H9 (cell line): ENCODE measurements at regions not wholly inside any gene's neighbourhood (a gene's known extent, or its start where the extent isn't known, plus 50 kb on each side); places are given as distances from the start of the nearest gene placed in this dataset.

Experiments used
- DNase-seq: peaks from one replicate; pipeline ENCODE4 v3.0.0-alpha.2; 2017
- H2AFZ ChIP-seq: one replicate; pipeline ENCODE4 v1.6.1; 2013; ENCODE audit warnings: mild to moderate bottlenecking, low read length, control low read depth, moderate library complexity
- H2AK5ac ChIP-seq: 2 replicates; pipeline ENCODE4 v1.6.1; 2013; ENCODE audit warnings: low read length, control low read depth, mixed read lengths; ENCODE audit not compliant: insufficient read length
- H2BK120ac ChIP-seq: one replicate; pipeline ENCODE4 v1.6.1; 2013; ENCODE audit warnings: low read depth, mild to moderate bottlenecking, low read length, control low read depth, inconsistent platforms; ENCODE audit not compliant: poor library complexity, severe bottlenecking
- H2BK12ac ChIP-seq: 2 replicates; pipeline ENCODE4 v1.6.1; 2013; ENCODE audit warnings: low read length, control low read depth, mixed read lengths, low read depth; ENCODE audit not compliant: insufficient read length
- H2BK15ac ChIP-seq: 2 replicates; pipeline ENCODE4 v1.6.1; 2013; ENCODE audit warnings: low read depth, low read length, control low read depth
- H2BK20ac ChIP-seq: one replicate; pipeline ENCODE4 v1.6.1; 2013; ENCODE audit warnings: low read depth, mild to moderate bottlenecking, low read length, control low read depth, inconsistent platforms; ENCODE audit not compliant: poor library complexity, severe bottlenecking
- H2BK5ac ChIP-seq: 2 replicates; pipeline ENCODE4 v1.6.1; 2013; ENCODE audit warnings: low read length, control low read depth, mixed read lengths; ENCODE audit not compliant: insufficient read length
- H3K14ac ChIP-seq: 2 replicates; pipeline ENCODE4 v1.6.1; 2013; ENCODE audit warnings: low read length, control low read depth; ENCODE audit not compliant: insufficient read depth
- H3K18ac ChIP-seq: 2 replicates; pipeline ENCODE4 v1.6.1; 2013; ENCODE audit warnings: low read depth, mild to moderate bottlenecking, mixed read lengths, low read length, control low read depth; ENCODE audit not compliant: insufficient read length
- H3K23ac ChIP-seq: 2 replicates; pipeline ENCODE4 v1.6.1; 2013; ENCODE audit warnings: low read length, control low read depth, mixed read lengths, low read depth; ENCODE audit not compliant: insufficient read length
- H3K23me2 ChIP-seq: 2 replicates; pipeline ENCODE4 v1.6.1; 2013; ENCODE audit warnings: low read depth, mild to moderate bottlenecking, mixed read lengths, low read length, control low read depth; ENCODE audit not compliant: insufficient read length, poor library complexity, severe bottlenecking
- H3K27ac ChIP-seq: 2 replicates; pipeline ENCODE4 v1.5.1; 2013; ENCODE audit warnings: low read length, control low read depth, mixed read lengths, low read depth; ENCODE audit not compliant: insufficient read length
- H3K27me3 ChIP-seq: 2 replicates; pipeline ENCODE4 v1.6.1; 2013; ENCODE audit warnings: low read length, control low read depth, inconsistent platforms; ENCODE audit not compliant: insufficient read depth
- H3K4ac ChIP-seq: 2 replicates; pipeline ENCODE4 v1.6.1; 2013; ENCODE audit warnings: low read depth, mild to moderate bottlenecking, control low read depth, inconsistent platforms, low read length, moderate library complexity
- H3K4me1 ChIP-seq: 2 replicates; pipeline ENCODE4 v1.6.1; 2013; ENCODE audit warnings: low read length, control low read depth, inconsistent platforms; ENCODE audit not compliant: insufficient read depth
- H3K4me2 ChIP-seq: 2 replicates; pipeline ENCODE4 v1.6.1; 2013; ENCODE audit warnings: low read length, control low read depth, mixed read lengths; ENCODE audit not compliant: insufficient read length, insufficient read depth
- H3K56ac ChIP-seq: 2 replicates; pipeline ENCODE4 v1.6.1; 2013; ENCODE audit warnings: low read depth, mild to moderate bottlenecking, mixed read lengths, low read length, control low read depth; ENCODE audit not compliant: insufficient read length
- H3K79me1 ChIP-seq: 2 replicates; pipeline ENCODE4 v1.6.1; 2013; ENCODE audit warnings: low read depth, mild to moderate bottlenecking, moderate library complexity, low read length, control low read depth, inconsistent platforms; ENCODE audit not compliant: insufficient read depth, poor library complexity, severe bottlenecking
- H3K79me2 ChIP-seq: 2 replicates; pipeline ENCODE4 v1.6.1; 2013; ENCODE audit warnings: low read length, control low read depth, inconsistent platforms; ENCODE audit not compliant: insufficient read depth
- H3K9ac ChIP-seq: 2 replicates; pipeline ENCODE4 v1.6.1; 2013; ENCODE audit warnings: low read length, control low read depth, mixed read lengths; ENCODE audit not compliant: insufficient read length; ENCODE audit errors: extremely low read depth
- H3K9me3 ChIP-seq: one replicate; pipeline ENCODE4 v1.6.1; 2013; ENCODE audit warnings: low read depth, low read length, inconsistent platforms; ENCODE audit not compliant: control insufficient read depth
- H3T11ph ChIP-seq: one replicate; pipeline ENCODE4 v1.6.1; 2013; ENCODE audit warnings: mild to moderate bottlenecking, low read length, control low read depth, inconsistent platforms
- H4K20me1 ChIP-seq: one replicate; pipeline ENCODE4 v1.6.1; 2013; ENCODE audit not compliant: control insufficient read depth, insufficient read length, insufficient read depth
- H4K5ac ChIP-seq: 2 replicates; pipeline ENCODE4 v1.6.1; 2013; ENCODE audit warnings: low read depth, mild to moderate bottlenecking, mixed read lengths, low read length, control low read depth; ENCODE audit not compliant: insufficient read length
- H4K8ac ChIP-seq: replicated peaks from 2 replicates; pipeline ENCODE4 v1.6.1; 2013; ENCODE audit warnings: low read length, control low read depth, mixed read lengths, low read depth; ENCODE audit not compliant: insufficient read length
- H4K91ac ChIP-seq: 2 replicates; pipeline ENCODE4 v1.6.1; 2013; ENCODE audit warnings: low read depth, mild to moderate bottlenecking, moderate library complexity, mixed read lengths, low read length, control low read depth; ENCODE audit not compliant: insufficient read length
- H3K27ac Mint-ChIP-seq, 3 experiments: 2 replicates in 2 of 3; 3 replicates in 1 of 3; pipeline ENCODE4 v1.8.0; 2020 to 2021; ENCODE audit warnings: mixed read lengths in 3 of 3, mild to moderate bottlenecking in 1 of 3, moderate library complexity in 1 of 3
- H3K27me3 Mint-ChIP-seq: 2 replicates; pipeline ENCODE4 v1.8.0; 2021; ENCODE audit warnings: low read depth, mild to moderate bottlenecking, moderate library complexity, mixed read lengths
- H3K36me3 Mint-ChIP-seq, 3 experiments: 2 replicates in 2 of 3; 3 replicates in 1 of 3; pipeline ENCODE4 v1.8.0; 2020 to 2021; ENCODE audit warnings: low read depth in 3 of 3, mixed read lengths in 3 of 3; ENCODE audit not compliant: insufficient read depth in 1 of 3
- H3K4me1 Mint-ChIP-seq, 2 experiments: 2 replicates each; pipeline ENCODE4 v1.8.0; 2020; ENCODE audit warnings: mixed read lengths in 2 of 2
- H3K4me3 Mint-ChIP-seq, 2 experiments: 2 replicates in 1 of 2; 3 replicates in 1 of 2; pipeline ENCODE4 v1.8.0; 2020 to 2021; ENCODE audit warnings: mild to moderate bottlenecking in 2 of 2, mixed read lengths in 2 of 2, moderate library complexity in 1 of 2
- H3K9me3 Mint-ChIP-seq, 2 experiments: 2 replicates in 1 of 2; 3 replicates in 1 of 2; pipeline ENCODE4 v1.8.0; 2020; ENCODE audit warnings: mild to moderate bottlenecking in 2 of 2, mixed read lengths in 2 of 2, moderate library complexity in 1 of 2
- CTCF ChIP-seq: fragments of 200-600 bp; sonication (generic); conservative IDR thresholded peaks from 3 replicates; pipeline ENCODE4 v1.8.0; 2021; ENCODE audit warnings: antibody characterized with exemption, mild to moderate bottlenecking
- WGBS: extraction: QIAGEN DNeasy Blood & Tissue Kit; methylation state at CpG from one replicate; pipeline ENCODE4 v1.1.7; 2013; ENCODE audit warnings: missing lambda C conversion rate, low lambda C conversion rate, mixed read lengths; ENCODE audit not compliant: insufficient read length; ENCODE audit errors: extremely low coverage; 5-methylcytosine and 5-hydroxymethylcytosine counted together

- WGBS = no CpG with 5 or more reads among the region's 2 CpGs
- Histone ChIP-seq H3K14ac (no peak overlapping the region), H2AFZ (no peak overlapping the region), H2BK12ac (no peak overlapping the region), H3K79me2 (no peaks in the 10 kb centered on the region), H2BK15ac (no peak overlapping the region), H4K20me1 (no peaks in the 10 kb centered on the region), H3K79me1 (no peaks in the 10 kb centered on the region), H4K91ac (no peak overlapping the region), H3K4ac (no peak overlapping the region), H3K27ac (no peak overlapping the region), H3K4me2 (no peak overlapping the region), H3K9ac (no peak overlapping the region), H2AK5ac (no peak overlapping the region), H3K4me1 (no peaks in the 10 kb centered on the region), H4K5ac (no peak overlapping the region), H3K27me3 (no peaks in the 10 kb centered on the region), H2BK5ac (no peak overlapping the region), H3K23me2 (no peaks in the 10 kb centered on the region), H2BK20ac (no peak overlapping the region), H3K18ac (no peak overlapping the region), H2BK120ac (no peak overlapping the region), H3K9me3 (no peaks in the 10 kb centered on the region), H3K23ac (no peak overlapping the region), H4K8ac (no peak overlapping the region), H3T11ph (no peak overlapping the region), H3K56ac (no peak overlapping the region)
- Mint-ChIP-seq H3K27me3 (peaks cover 2% of the 10 kb centered on the region; the same call in 1 of the 2 replicates), H3K4me3 (no peak overlapping the region), H3K27ac (no peak overlapping the region), H3K36me3 (peaks cover 0 to 2% (median 0%) of the 10 kb centered on the region in 3 experiments; a peak in 1 of 7 replicates), H3K9me3 (peaks cover 0 to 5% of the 10 kb centered on the region in 2 experiments; a peak in 3 of 5 replicates), H3K4me1 (no peaks in the 10 kb centered on the region)
- DNase-seq = no peak
- TF ChIP-seq CTCF = no peak
Measured at GRCh38 chr10:9254353-9254752, 1199.9 kb downstream of the GATA3 start.
